Activated CD4-positive, CD25-positive, alpha-beta regulatory T cell treated with anti-CD3 and anti-CD28 coated beads, Interleukin-2, amount 50 U/mL, for 24 hours (primary cell): ENCODE measurements at regions not wholly inside any gene's neighbourhood (a gene's known extent, or its start where the extent isn't known, plus 50 kb on each side); places are given as distances from the start of the nearest gene placed in this dataset.

Source experiments
- ATAC-seq, 2 donors: fragments of 150-1000 bp; cut with Tn5 transposase; one replicate each; pipeline ENCODE4 v1.10.0; 2021; ENCODE audit warnings: mild to moderate bottlenecking in 1 of 2, moderate library complexity in 1 of 2

- no peak for ATAC-seq
These were observed 511.7 kb upstream of the NOX3 start for GRCh38 chr6:155967322-155967721.

DNA sequence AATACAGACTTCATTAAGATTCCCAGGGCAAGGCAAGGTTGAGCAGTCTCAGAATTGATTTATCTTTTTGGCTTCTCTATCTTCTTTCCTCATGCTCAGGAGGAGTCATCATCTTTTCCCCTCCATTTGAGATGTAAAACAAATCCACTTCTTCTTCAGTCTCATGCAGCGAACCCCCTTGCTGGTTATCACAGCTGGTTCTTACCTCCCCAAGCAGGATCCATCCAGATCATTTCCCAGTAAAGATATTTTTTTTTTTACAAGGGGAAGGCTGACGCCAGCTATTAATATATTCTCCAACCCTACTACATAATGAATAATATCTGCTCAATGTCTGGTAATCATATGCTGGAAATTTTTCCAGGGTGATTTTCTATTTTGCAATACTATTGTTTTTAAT lies 508.9 kb upstream of the NOX3 start:
- ATAC-seq: no peak

GRCh38 chr6:155962276-155962675 lies 506.6 kb upstream of the NOX3 start:
- no peak for ATAC-seq

- no peak for ATAC-seq
These were observed 504.4 kb upstream of the NOX3 start for GRCh38 chr6:155959898-155960495.

DNA sequence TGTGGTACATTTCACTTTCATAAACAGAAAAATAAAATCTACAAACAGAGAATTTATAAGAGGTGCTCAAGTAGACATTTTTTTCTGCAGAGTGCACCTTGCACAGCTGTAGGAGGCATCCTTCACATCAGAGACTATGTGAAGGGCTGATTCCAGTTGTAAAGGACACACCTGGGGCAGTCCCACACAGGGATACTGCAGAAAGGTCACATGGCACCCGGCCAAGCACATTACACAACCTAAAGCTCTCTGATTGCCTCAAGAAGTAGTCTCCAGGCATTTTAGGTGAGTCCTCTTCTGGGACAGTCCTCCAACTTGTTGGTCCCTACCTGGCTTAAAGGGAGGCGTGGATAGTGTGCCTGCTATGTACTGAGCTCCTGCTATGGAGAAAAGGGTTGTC lies 502.9 kb upstream of the NOX3 start:
- no peak for ATAC-seq

DNA sequence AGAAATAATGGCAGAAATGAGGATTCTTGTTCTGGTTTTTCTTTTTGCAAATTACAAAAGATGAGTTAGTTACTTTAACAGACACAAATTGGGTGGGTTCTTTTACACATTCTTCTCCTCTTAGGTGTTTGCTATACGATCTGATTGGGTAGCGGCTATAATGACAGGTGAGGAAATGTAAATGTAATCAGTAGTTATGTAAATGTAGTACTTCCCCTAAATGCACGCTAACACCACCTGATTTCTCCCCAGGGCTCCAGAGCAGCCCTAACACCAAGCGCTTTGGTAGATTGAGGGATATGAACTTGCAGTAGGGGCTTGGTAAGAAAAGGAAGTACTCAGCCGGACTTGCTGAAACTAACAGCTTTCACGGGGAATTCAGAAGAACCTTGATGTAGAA lies 499.4 kb upstream of the NOX3 start:
- ATAC-seq: no peak

- no peak for ATAC-seq
These were observed 498.5 kb upstream of the NOX3 start for GRCh38 chr6:155954149-155954548.

DNA sequence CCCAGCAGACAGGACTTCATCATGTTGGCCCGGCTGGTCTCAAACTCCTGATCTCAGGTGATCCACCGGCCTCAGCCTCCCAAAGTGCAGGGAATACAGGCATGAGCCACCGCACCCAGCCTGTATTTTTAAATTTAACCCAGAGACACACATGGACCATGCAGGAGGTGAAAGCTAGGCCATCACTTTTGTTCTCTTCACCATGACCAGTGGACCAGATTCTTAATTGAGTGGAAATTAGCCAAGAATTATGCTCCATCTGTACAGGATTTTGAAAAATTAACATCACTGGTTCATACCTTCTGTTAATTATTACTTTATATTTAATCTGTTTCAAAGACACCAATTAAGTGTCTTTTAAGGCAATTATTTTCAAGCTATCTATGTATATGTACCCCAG lies 493.6 kb upstream of the NOX3 start:
- no peak for ATAC-seq

- no peak for ATAC-seq
These were observed 491.2 kb upstream of the NOX3 start for GRCh38 chr6:155946860-155947259.

DNA sequence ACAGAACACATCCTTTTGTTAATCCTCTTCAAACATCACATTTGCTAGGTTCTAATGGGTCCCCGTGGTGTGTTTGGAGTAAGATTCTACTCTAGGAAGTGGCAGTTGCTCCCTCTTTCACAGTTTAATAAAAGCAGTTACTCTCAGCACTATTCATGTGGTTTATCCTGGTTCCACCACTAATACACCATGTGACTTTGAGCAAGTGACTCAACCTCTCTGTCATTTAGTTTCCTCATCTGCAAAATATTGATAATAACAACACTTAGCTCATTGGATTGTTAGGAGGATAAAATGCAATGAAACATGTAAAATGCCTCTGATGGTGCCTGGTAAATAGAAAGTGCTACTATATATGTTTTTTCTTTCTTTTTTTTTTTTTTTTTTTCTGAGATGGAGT lies 488.0 kb upstream of the NOX3 start:
- no peak for ATAC-seq

DNA sequence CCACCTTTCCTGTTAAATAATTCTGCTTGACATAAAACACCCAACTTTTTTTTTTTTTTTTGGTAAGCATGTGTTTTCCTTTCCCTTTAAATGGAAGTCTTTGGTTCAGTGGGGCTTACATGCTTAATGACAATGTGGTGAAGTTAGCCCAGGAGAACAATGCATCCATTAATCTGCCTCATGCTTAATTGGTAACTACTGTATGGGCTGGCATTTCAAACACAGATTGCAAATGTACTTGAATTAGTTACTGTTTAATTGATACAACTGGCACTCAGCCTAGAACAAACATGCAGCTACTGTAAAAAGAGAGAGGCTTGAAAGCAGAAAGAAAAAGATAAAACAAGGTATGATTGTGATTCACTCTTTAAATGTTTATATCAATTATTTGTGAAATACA lies 483.6 kb upstream of the NOX3 start:
- ATAC-seq: no peak

DNA sequence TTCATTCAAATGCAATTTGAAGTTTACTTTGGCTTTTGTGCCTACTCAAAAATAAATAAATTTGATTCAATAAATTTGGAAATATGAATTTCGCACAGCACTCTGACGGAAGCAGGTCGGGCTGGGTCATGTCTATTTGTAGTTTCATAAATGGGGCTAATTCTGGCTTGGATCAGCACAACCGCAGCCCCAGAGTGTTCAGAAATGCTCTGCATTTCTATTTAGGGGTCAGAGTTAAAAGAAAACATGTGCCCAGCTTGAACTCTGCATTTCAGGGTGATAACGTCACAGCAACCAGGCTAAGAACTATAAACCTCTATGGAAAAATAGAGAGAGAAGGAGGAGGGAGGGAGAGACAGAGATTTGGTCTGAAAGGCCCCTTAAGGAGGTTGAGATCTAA lies 480.9 kb upstream of the NOX3 start:
- no peak for ATAC-seq

GRCh38 chr6:155936127-155936526 lies 480.5 kb upstream of the NOX3 start:
- ATAC-seq: no peak

DNA sequence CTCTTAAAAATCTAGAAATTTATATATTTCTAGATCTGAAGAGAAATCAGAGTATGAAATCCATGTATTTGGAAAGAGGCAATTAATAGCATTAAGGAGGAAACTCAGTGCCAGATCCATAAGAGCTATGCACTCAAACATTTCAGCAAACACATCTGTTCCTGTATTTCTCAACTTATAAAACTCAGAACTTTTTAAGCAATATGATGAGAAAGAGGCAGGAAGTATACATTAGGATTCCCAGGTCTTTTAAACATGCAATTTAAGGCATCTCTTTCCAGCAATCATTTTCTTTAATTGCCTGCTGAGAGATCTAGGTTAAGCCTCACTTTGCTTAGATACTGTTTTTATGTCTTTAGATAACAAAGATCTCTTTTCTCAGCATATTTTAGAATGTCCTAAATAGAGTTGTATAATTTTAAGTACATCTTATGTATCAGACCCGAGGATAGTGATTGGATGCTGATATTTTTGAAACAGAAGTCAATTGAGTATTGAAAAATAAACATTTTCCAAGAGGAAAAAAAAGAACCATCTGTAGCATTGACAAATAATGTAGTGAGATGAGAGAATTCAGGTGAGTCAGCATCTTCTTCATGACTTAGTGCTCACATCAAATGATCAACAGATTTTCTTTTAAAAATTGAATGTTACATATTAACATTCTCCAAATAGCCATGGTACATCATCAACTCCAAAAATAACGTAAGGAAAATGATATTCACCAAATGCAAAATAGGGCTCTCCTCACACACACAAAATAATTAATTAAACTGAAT lies 461.4 kb upstream of the NOX3 start:
- no peak for ATAC-seq

GRCh38 chr6:155915651-155916050 lies 460.0 kb upstream of the NOX3 start:
- no peak for ATAC-seq

DNA sequence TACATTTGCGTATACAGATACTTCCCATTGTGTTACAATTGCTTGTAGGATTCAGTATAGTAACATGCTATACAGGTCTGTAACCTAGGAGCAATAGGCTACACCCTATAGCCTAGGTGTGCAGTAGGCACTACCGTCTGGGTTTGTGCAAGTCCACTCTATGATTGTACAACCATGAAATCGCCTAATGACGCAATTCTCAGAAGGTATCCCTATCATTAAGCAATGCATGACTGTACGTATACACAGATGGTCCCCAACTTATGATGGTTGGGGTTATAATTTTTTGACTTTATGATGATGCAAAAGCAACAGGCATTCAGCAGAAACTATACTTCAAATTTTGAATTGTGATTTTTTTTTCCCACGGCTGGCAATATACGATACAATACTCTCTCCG lies 458.2 kb upstream of the NOX3 start:
- no peak for ATAC-seq

GRCh38 chr6:155909710-155910109 lies 454.1 kb upstream of the NOX3 start:
- no peak for ATAC-seq

GRCh38 chr6:155895641-155896040 lies 440.0 kb upstream of the NOX3 start:
- ATAC-seq: no peak

DNA sequence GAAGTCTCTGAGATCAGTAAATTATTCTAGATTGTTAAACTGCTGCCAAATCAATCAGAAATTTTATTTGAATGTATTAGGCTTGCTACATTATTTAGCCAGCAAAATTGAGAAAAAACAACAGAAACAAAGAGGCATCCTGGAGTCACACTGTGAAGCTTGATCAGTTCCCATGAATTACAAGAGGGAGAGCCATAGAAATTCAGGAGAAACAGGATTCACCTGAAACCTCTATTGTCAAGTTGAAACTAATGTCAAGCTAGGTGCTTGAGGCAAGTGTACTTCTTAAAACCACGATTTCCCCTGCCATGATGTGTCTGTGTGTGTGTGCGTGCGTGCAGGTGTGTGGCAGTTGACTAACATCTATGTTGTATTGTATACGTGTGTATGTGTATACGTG lies 439.1 kb upstream of the NOX3 start:
- no peak for ATAC-seq

GRCh38 chr6:155894262-155894661 lies 438.6 kb upstream of the NOX3 start:
- no peak for ATAC-seq

- no peak for ATAC-seq
These were observed 434.8 kb upstream of the NOX3 start for GRCh38 chr6:155890409-155890808.

GRCh38 chr6:155889410-155889809 lies 433.8 kb upstream of the NOX3 start:
- no peak for ATAC-seq

- ATAC-seq: no peak
These were observed 431.8 kb upstream of the NOX3 start for GRCh38 chr6:155887421-155887820.

- ATAC-seq: no peak
These were observed 428.1 kb upstream of the NOX3 start for GRCh38 chr6:155883741-155884140.

DNA sequence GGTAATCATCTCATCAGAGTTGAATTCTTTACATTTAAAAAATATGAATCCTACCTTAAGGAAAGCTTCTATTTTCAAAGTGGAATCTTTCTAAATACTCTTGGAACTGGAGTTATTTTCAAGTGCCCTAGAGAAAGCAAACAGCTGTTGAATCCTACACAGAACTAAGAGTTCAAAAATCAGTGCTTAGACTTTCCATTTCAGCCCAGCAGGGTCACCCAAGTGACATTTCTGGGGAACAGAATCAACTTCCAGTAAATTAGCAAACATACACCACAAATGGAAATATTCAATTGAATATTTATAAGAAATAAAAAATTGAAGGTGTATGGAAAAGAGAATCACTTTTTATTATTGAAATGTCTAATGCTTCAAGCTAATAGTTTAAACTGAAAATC lies 427.7 kb upstream of the NOX3 start:
- no peak for ATAC-seq
